Loucy (cell line): ENCODE measurements at regions not wholly inside any gene's neighbourhood (a gene's known extent, or its start where the extent isn't known, plus 50 kb on each side); places are given as distances from the start of the nearest gene placed in this dataset.

Source experiments
- EZH2phosphoT487 ChIP-seq: fragments of 200-600 bp; IDR thresholded peaks from 2 replicates; pipeline ENCODE4 v1.6.1; 2018; ENCODE audit warnings: antibody characterized with exemption, mild to moderate bottlenecking, moderate library complexity, borderline replicate concordance
- TF ChIP-seq, protein P1 (sequence below): fragments of 200-600 bp; sonication (generic); conservative IDR thresholded peaks from 2 replicates; pipeline ENCODE4 v1.5.1; 2014; ENCODE audit warnings: mild to moderate bottlenecking, antibody characterized with exemption, low read length

- no peak for TF ChIP-seq EZH2phosphoT487
- TF ChIP-seq, protein P1, sequence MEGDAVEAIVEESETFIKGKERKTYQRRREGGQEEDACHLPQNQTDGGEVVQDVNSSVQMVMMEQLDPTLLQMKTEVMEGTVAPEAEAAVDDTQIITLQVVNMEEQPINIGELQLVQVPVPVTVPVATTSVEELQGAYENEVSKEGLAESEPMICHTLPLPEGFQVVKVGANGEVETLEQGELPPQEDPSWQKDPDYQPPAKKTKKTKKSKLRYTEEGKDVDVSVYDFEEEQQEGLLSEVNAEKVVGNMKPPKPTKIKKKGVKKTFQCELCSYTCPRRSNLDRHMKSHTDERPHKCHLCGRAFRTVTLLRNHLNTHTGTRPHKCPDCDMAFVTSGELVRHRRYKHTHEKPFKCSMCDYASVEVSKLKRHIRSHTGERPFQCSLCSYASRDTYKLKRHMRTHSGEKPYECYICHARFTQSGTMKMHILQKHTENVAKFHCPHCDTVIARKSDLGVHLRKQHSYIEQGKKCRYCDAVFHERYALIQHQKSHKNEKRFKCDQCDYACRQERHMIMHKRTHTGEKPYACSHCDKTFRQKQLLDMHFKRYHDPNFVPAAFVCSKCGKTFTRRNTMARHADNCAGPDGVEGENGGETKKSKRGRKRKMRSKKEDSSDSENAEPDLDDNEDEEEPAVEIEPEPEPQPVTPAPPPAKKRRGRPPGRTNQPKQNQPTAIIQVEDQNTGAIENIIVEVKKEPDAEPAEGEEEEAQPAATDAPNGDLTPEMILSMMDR: peak; percentile 94
These were observed 190.6 kb downstream of the SEC14L1 start for GRCh38 chr17:77331301-77331864.
